Hepatocyte (in vitro differentiated cells): ENCODE measurements at regions not wholly inside any gene's neighbourhood (a gene's known extent, or its start where the extent isn't known, plus 50 kb on each side); places are given as distances from the start of the nearest gene placed in this dataset.
A peak's percentile ranks its signal among the peaks of the same experiment; 100 is the strongest.

Source experiments
- DNase-seq: peaks from one replicate; pipeline ENCODE4 v3.0.0-alpha.2; 2016; ENCODE audit warnings: low spot score
- H2AFZ ChIP-seq: fragments of 200-600 bp; sonication (generic); 2 replicates; pipeline ENCODE4 v1.6.0; 2016; ENCODE audit warnings: antibody characterized with exemption, mild to moderate bottlenecking
- H3K27ac ChIP-seq: fragments of 200-600 bp; sonication (generic); 2 replicates; pipeline ENCODE4 v1.5.1; 2016; ENCODE audit warnings: mild to moderate bottlenecking
- H3K27me3 ChIP-seq: fragments of 200-600 bp; sonication (generic); 2 replicates; pipeline ENCODE4 v1.6.1; 2016
- H3K36me3 ChIP-seq: fragments of 200-600 bp; sonication (generic); replicated peaks from 2 replicates; pipeline ENCODE4 v1.5.1; 2016; ENCODE audit warnings: low read depth; ENCODE audit not compliant: insufficient read depth
- H3K4me1 ChIP-seq: fragments of 200-600 bp; sonication (generic); 2 replicates; pipeline ENCODE4 v1.5.1; 2016; ENCODE audit warnings: mild to moderate bottlenecking, moderate library complexity; ENCODE audit not compliant: insufficient read depth
- H3K4me2 ChIP-seq: fragments of 200-600 bp; sonication (generic); 2 replicates; pipeline ENCODE4 v1.6.0; 2016
- H3K4me3 ChIP-seq: fragments of 200-600 bp; sonication (generic); 2 replicates; pipeline ENCODE4 v1.5.1; 2016; ENCODE audit warnings: mild to moderate bottlenecking
- H3K79me2 ChIP-seq: fragments of 200-600 bp; sonication (generic); 2 replicates; pipeline ENCODE4 v1.6.0; 2017; ENCODE audit warnings: mild to moderate bottlenecking
- H3K9me2 ChIP-seq: fragments of 200-600 bp; sonication (generic); replicated peaks from 2 replicates; pipeline ENCODE4 v1.6.0; 2017; ENCODE audit warnings: mild to moderate bottlenecking; ENCODE audit not compliant: insufficient read depth
- H3K9me3 ChIP-seq: fragments of 200-600 bp; sonication (generic); 2 replicates; pipeline ENCODE4 v1.5.1; 2016; ENCODE audit warnings: low read depth, mild to moderate bottlenecking
- H4K20me1 ChIP-seq: fragments of 200-600 bp; sonication (generic); 2 replicates; pipeline ENCODE4 v1.6.0; 2016; ENCODE audit warnings: mild to moderate bottlenecking; ENCODE audit not compliant: insufficient read depth, poor library complexity, severe bottlenecking
- EZH2 ChIP-seq: fragments of 200-600 bp; sonication (generic); IDR thresholded peaks from 2 replicates; pipeline ENCODE4 v1.6.1; 2016; ENCODE audit warnings: antibody characterized with exemption, mild to moderate bottlenecking, borderline replicate concordance
- EZH2phosphoT487 ChIP-seq: fragments of 200-600 bp; sonication (generic); IDR thresholded peaks from one replicate; pipeline ENCODE4 v1.6.1; 2018; ENCODE audit warnings: antibody characterized with exemption, mild to moderate bottlenecking, low read depth, moderate library complexity; ENCODE audit not compliant: unreplicated experiment, severe bottlenecking
- WGBS: methylation state at CpG from one replicate; pipeline ENCODE4 v1.1.6; 2016; ENCODE audit warnings: low lambda C conversion rate; ENCODE audit errors: missing lambda C conversion rate; 5-methylcytosine and 5-hydroxymethylcytosine counted together
- TF ChIP-seq, protein P1 (sequence below): fragments of 200-600 bp; sonication (generic); IDR thresholded peaks from 2 replicates; pipeline ENCODE4 v1.5.1; 2016; ENCODE audit warnings: antibody characterized with exemption, mild to moderate bottlenecking; ENCODE audit not compliant: poor library complexity

- TF ChIP-seq, protein P1, sequence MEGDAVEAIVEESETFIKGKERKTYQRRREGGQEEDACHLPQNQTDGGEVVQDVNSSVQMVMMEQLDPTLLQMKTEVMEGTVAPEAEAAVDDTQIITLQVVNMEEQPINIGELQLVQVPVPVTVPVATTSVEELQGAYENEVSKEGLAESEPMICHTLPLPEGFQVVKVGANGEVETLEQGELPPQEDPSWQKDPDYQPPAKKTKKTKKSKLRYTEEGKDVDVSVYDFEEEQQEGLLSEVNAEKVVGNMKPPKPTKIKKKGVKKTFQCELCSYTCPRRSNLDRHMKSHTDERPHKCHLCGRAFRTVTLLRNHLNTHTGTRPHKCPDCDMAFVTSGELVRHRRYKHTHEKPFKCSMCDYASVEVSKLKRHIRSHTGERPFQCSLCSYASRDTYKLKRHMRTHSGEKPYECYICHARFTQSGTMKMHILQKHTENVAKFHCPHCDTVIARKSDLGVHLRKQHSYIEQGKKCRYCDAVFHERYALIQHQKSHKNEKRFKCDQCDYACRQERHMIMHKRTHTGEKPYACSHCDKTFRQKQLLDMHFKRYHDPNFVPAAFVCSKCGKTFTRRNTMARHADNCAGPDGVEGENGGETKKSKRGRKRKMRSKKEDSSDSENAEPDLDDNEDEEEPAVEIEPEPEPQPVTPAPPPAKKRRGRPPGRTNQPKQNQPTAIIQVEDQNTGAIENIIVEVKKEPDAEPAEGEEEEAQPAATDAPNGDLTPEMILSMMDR, result no peak
- no peak for TF ChIP-seq EZH2
- TF ChIP-seq EZH2phosphoT487, result no peak
- Histone ChIP-seq H3K9me2 (no peaks in the 10 kb centered on the region), H4K20me1 (no peaks in the 10 kb centered on the region), H2AFZ (peak overlapping the region; percentile 37), H3K27me3 (no peaks in the 10 kb centered on the region), H3K4me1 (peaks cover 20% of the 10 kb centered on the region), H3K4me3 (no peak overlapping the region), H3K36me3 (no peaks in the 10 kb centered on the region), H3K79me2 (no peaks in the 10 kb centered on the region), H3K27ac (peak overlapping the region; percentile 42), H3K4me2 (no peak overlapping the region), H3K9me3 (no peaks in the 10 kb centered on the region)
- DNase-seq, result no peak
- WGBS, result 78% methylated on average over 9 of the region's 9 CpGs
Observed at GRCh38 chr13:24625870-24626849, 54.0 kb upstream of the ATP12A start.

DNA sequence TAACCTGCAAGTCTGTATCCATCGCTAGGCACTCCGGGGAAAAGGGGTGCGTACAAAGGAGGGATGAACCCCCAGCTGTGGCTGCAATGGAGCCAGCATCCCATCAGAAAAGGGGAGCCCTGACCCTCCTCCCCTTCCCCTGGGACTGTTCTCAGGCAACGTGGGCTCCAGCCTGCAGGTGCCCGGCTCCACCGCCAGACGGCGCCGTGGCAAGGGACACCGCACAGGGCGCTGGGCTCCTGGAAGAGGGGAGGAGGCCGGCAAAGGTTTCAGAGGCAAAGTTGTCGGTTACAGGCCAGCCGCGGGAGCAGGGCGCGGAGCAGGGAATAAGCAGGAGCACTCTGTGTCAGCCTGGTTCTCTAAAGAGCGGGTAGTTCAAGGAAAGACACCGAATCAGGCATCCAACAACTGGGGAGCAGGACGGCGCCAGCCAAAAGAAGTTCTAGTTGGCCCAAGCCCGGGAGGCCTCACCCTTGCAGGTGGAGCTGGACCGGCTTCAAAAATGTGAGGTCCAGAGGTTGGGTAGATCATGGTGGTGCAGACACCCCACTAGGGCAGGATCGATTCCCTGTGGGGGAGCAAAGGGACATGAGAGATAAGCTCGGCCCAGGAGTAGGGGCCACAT lies 53.0 kb upstream of the ATP12A start:
- Histone ChIP-seq H3K9me2 (no peaks in the 10 kb centered on the region), H2AFZ (no peak overlapping the region), H3K4me2 (no peak overlapping the region), H3K4me1 (peaks cover 20% of the 10 kb centered on the region), H3K27me3 (no peaks in the 10 kb centered on the region), H3K4me3 (no peak overlapping the region), H4K20me1 (no peaks in the 10 kb centered on the region), H3K27ac (no peak overlapping the region), H3K9me3 (no peaks in the 10 kb centered on the region), H3K36me3 (no peaks in the 10 kb centered on the region), H3K79me2 (no peaks in the 10 kb centered on the region)
- peak; percentile 68 for DNase-seq
- 48% methylated on average over 25 of the region's 25 CpGs for WGBS
- TF ChIP-seq EZH2phosphoT487 (no peak), EZH2 (no peak)
- TF ChIP-seq, protein P1, result peak; percentile 63

GRCh38 chr13:24627946-24628345 lies 52.3 kb upstream of the ATP12A start:
- Histone ChIP-seq H3K79me2 (no peaks in the 10 kb centered on the region), H3K4me3 (no peak overlapping the region), H2AFZ (no peak overlapping the region), H4K20me1 (no peaks in the 10 kb centered on the region), H3K27me3 (no peaks in the 10 kb centered on the region), H3K9me3 (no peaks in the 10 kb centered on the region), H3K27ac (no peak overlapping the region), H3K4me1 (peaks cover 20% of the 10 kb centered on the region), H3K36me3 (no peaks in the 10 kb centered on the region), H3K4me2 (no peak overlapping the region), H3K9me2 (no peaks in the 10 kb centered on the region)
- no peak for DNase-seq
- TF ChIP-seq, protein P1, result no peak
- no peak for TF ChIP-seq EZH2phosphoT487
- no peak for TF ChIP-seq EZH2
- WGBS, result 81% methylated on average over 9 of the region's 9 CpGs
